GM10266 (cell line): ENCODE measurements at regions not wholly inside any gene's neighbourhood (a gene's known extent, or its start where the extent isn't known, plus 50 kb on each side); places are given as distances from the start of the nearest gene placed in this dataset.

Experiments used
- DNase-seq: peaks from one replicate; pipeline ENCODE4 v3.0.0; 2012; ENCODE audit errors: extremely low spot score
- TF ChIP-seq, protein P1 (sequence below): IDR thresholded peaks from 2 replicates; pipeline ENCODE4 v1.5.1; 2012; ENCODE audit warnings: mild to moderate bottlenecking, low read depth; ENCODE audit not compliant: control insufficient read depth, insufficient read depth; ENCODE audit errors: missing control alignments

- DNase-seq = no peak
These were observed 106.8 kb upstream of the CBLN4 start for GRCh38 chr20:56111961-56112730.

GRCh38 chr20:56117350-56117749 lies 112.0 kb upstream of the CBLN4 start:
- DNase-seq = no peak

More at GRCh38 chr20:56111961-56112730, 106.8 kb upstream of the CBLN4 start:
- TF ChIP-seq, protein P1, sequence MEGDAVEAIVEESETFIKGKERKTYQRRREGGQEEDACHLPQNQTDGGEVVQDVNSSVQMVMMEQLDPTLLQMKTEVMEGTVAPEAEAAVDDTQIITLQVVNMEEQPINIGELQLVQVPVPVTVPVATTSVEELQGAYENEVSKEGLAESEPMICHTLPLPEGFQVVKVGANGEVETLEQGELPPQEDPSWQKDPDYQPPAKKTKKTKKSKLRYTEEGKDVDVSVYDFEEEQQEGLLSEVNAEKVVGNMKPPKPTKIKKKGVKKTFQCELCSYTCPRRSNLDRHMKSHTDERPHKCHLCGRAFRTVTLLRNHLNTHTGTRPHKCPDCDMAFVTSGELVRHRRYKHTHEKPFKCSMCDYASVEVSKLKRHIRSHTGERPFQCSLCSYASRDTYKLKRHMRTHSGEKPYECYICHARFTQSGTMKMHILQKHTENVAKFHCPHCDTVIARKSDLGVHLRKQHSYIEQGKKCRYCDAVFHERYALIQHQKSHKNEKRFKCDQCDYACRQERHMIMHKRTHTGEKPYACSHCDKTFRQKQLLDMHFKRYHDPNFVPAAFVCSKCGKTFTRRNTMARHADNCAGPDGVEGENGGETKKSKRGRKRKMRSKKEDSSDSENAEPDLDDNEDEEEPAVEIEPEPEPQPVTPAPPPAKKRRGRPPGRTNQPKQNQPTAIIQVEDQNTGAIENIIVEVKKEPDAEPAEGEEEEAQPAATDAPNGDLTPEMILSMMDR = no peak

GRCh38 chr20:56121850-56122249 lies 116.5 kb upstream of the CBLN4 start:
- DNase-seq = no peak
- TF ChIP-seq, protein P1 = no peak

More at GRCh38 chr20:56117350-56117749, 112.0 kb upstream of the CBLN4 start:
- TF ChIP-seq, protein P1 = no peak

GRCh38 chr20:56143759-56144158 lies 104.8 kb upstream of the MC3R start:
- TF ChIP-seq, protein P1 = no peak
- DNase-seq = no peak

DNA sequence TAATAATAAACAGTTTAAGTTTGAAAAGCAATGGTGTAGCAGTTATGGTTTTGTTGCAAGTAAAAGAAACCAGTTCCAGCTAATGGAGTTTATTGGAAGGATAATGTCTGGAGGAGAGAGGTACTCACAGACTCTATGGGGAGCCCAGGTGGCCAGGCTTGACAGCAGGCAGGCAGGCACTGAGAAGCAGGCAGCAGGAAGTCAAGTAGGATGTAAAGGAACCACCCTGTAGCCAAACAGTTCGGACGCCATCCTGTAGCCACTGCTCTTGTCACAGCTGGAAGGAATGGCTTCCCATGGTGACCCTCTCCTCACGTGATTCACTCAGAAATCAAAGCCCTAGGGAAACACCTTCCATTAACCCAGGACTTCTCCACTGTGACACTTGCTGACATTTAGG lies 96.7 kb upstream of the MC3R start:
- no peak for DNase-seq
- TF ChIP-seq, protein P1 = no peak

DNA sequence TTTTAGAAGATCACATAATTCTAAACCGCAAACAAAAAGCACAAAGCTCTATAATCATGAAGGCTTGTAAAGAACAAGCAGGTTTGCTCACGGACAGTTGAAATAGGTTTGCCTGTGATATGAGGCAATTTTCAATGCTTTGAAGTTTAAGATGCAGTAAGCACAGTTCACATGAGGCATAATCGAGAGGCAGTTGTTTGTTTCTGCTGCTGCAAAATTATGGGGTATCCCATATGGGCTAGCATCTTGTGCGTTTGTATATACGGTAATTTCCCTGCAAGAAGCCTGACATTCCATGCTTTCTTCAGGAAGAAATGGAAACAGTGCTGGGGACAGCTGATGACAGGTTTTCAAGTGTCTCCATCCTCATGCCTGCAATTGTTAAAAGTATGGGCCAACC lies 94.6 kb upstream of the MC3R start:
- no peak for DNase-seq
- TF ChIP-seq, protein P1 = no peak

DNA sequence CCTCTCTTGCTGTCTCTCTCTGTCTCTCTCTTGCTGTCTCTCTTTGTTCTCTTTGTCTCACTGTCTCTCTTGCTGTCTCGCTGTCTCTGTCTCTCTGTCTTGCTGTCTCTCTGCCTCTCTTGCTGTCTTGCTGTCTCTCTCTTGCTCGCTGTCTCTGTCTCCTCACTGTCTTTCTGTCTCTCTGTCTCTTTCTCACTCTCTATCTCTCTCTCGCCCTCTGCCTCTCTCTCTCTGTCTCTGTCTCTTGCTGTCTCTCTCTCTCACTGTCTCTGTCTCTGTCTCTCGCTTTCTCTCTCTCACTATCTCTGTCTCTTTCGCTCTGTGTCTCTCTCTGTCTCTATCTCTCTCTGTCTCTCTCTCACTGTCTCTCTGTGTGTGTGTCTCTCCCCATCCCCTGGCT lies 92.9 kb upstream of the MC3R start:
- TF ChIP-seq, protein P1 = no peak
- no peak for DNase-seq
